GM21723 (cell line): ENCODE measurements at regions not wholly inside any gene's neighbourhood (a gene's known extent, or its start where the extent isn't known, plus 50 kb on each side); places are given as distances from the start of the nearest gene placed in this dataset.

Experiments used
- ATAC-seq: cut with Tn5 transposase; IDR thresholded peaks from one replicate; pipeline ENCODE4 v1.9.1; 2021; ENCODE audit warnings: mild to moderate bottlenecking, moderate library complexity; ENCODE audit not compliant: unreplicated experiment

GRCh38 chr15:55031727-55032126, 165.0 kb downstream of the RSL24D1 start:
- no peak for ATAC-seq

- no peak for ATAC-seq
Observed at GRCh38 chr15:55026381-55026780, 170.4 kb downstream of the RSL24D1 start.

GRCh38 chr15:55017635-55018034, 179.1 kb downstream of the RSL24D1 start:
- ATAC-seq, result no peak

GRCh38 chr15:55016225-55016624, 180.5 kb downstream of the RSL24D1 start:
- no peak for ATAC-seq

- ATAC-seq, result no peak
Observed at GRCh38 chr15:55015093-55015445, 181.7 kb downstream of the RSL24D1 start.

GRCh38 chr15:55014391-55015092, 182.2 kb downstream of the RSL24D1 start:
- no peak for ATAC-seq

GRCh38 chr15:55008421-55008820, 188.3 kb downstream of the RSL24D1 start:
- no peak for ATAC-seq

GRCh38 chr15:55007561-55007960, 189.2 kb downstream of the RSL24D1 start:
- no peak for ATAC-seq

GRCh38 chr15:55005679-55006078, 191.1 kb downstream of the RSL24D1 start:
- no peak for ATAC-seq

DNA sequence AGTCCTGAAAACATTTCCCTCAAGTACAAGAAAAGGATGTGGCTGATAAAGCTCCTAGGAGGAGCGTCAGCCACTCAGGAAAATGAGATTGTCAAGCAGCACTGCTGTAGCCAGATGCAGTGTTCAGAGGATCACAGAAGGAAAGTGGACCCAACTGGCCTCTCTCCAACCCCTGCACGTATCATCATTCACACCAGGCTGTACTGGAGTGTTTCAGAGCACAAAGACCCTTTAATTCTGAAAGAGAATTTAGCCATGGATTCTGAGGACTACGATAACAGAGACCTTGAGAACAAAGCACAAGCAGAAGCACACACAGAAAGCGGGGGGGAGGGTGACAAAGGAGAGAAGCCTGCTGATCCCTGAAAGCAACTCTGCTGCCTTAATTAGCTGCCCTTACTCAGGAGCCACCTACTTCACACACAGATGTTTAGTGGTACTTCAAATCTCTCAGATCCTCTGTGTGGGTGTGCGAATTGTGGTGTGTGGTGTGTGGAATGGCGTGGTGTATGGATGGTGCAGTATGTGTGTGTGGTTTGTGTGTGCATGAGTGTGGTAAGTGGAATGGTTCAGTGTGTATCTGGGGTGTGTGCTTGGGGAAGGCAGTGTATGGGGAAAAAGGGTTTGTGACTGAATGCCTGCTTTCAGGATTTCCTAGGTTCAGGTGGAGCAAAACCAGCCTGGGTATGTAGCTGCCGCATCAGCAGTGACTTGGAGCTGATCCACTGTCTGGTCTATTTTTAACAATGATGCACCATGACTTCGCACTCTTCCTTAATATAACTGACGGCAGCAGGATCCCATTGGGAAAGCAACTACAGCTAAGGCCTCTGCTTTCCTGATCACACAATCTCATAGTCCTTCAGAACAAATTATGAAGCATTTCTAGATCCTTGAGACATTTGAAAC, 192.5 kb downstream of the RSL24D1 start:
- no peak for ATAC-seq

GRCh38 chr15:54998661-54999060, 198.1 kb downstream of the RSL24D1 start:
- ATAC-seq, result no peak

DNA sequence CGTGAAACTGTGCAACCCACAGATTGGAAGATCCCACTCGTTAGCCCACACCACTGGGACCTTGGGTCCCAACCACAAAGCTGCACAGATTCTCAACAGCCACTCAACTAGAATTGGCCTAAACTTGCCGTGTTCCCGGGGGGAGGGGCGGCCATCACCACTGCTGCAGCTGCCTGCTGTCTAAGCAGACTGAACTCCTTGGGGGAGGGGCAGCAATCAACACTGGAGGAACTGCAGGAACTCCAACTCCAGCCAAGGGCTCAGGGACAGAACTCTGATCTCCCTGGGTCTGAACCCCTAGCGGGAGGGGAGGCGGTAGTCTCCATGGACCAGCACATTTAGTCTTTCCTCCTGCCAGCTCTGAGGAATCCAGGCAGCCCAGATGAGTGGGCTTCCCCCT, 205.9 kb downstream of the RSL24D1 start:
- no peak for ATAC-seq

GRCh38 chr15:54987881-54988280, 208.9 kb downstream of the RSL24D1 start:
- ATAC-seq, result no peak

DNA sequence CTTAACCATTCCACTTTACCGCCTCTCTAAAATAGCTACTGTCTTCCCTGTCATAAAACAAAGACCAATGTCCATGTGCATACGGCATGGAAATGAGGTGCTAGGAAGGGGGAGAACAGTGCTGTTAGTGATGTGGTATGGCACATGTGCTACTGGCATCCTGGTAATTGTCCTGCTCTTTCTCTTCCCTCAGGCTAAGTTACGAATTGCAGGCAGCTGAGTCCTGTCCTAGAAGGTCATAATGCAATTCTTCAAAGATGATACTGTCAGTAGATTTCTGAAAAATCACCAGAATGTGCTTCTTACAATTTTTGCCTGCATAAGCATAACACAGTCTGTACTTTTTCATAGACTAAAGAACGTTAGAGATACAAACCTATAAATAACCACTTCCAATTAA, 216.8 kb downstream of the RSL24D1 start:
- ATAC-seq, result no peak

DNA sequence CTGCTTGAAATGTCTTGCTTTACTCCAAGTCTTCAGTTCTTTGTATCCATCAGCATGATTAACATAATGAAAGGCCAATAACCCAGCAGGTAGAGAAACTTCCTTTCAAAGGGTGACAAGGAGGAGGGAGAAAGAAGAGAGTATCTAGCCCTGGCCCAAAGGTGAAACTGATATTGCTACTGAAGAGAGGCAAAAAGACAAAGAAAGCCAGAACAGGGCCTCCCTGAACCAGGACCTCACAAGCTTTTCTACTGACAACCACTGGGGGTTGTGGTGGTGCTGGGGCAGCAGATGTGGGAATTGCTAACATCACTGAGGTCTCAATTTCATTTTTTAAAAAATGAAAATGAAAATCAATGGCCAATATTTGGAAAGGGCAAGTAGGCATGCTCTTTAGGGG, 234.1 kb downstream of the RSL24D1 start:
- ATAC-seq, result no peak

- no peak for ATAC-seq
Observed at GRCh38 chr15:54960266-54960665, 236.5 kb downstream of the RSL24D1 start.

DNA sequence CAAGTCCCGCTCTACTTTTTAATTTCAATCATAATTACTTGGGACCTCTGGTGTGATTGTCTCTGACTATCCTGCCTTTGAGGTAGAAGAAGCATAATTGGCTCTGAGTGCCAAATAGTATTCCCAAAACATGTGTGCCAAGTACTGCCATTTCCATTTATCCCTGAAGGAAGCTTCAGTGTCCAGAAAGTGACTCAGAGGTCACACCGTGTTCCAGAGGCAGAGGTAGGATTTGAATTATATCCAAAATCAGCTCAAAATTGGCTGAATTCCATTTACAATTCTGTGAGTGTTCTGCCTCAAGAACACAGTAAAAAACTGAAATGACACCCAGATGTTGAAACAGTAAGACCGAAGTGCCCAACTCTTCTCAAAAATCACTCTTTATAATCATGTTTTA, 255.3 kb downstream of the RSL24D1 start:
- no peak for ATAC-seq

- no peak for ATAC-seq
Observed at GRCh38 chr15:54917312-54917711, 279.4 kb downstream of the RSL24D1 start.

DNA sequence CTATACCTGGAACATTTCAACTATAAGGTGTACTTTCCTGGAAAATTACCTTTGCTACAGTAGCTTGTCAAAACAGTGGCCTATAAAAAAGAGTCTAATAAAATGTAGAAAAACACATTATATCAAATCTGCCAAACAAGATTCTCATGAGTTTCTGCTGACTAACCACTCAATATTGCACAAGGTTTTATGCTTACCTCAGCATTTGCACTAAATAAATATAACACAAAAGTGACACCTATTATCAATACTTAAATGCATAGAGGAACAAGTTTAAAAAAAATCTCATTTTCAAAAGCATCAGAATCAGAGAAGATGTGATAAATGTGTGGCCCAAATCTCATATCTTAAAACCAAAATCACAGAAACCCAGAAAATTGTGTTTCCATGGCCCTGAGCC, 281.4 kb downstream of the RSL24D1 start:
- no peak for ATAC-seq

DNA sequence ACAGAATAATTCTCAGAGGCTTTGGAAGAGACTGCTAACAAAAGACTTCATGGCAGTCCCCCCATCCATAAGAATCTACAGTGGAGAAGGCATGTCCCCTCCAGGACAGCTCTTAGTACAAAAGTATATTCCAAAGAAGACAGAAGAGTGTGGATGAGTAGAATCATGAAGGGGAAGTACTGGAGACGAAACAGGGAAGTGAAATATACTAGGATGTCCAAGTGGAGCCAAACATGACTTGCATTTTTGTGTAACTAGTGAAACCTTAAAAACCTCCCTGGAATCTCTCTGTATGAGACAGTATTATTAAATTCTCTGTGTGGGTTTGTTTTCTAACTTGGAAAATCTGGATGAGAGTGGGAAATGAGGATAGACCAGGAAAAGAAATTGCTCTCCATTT, 312.4 kb downstream of the RSL24D1 start:
- no peak for ATAC-seq

DNA sequence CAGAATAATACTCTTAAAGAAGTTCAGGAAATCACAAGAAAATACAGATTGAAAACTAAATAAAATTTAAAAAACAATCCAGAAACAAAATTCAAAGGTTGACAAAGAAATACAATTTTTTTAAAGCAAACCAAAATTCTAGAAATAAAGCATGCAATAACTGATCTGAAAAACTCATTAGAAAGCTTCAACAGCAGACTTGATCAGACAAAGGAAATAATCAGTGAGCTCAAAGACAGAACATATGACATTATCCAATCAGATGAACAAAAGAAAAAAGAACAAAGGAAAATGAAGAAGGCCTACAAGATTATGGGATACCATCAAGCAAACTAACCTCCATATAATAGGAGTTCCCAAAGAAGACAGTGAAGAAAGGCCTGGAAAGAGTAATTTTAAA, 336.8 kb downstream of the RSL24D1 start:
- ATAC-seq, result no peak

- no peak for ATAC-seq
Observed at GRCh38 chr15:54854667-54855066, 342.1 kb downstream of the RSL24D1 start.
